ENCODE measurements at regions not wholly inside any gene's neighbourhood (a gene's known extent, or its start where the extent isn't known, plus 50 kb on each side); places are given as distances from the start of the nearest gene placed in this dataset.

DNA sequence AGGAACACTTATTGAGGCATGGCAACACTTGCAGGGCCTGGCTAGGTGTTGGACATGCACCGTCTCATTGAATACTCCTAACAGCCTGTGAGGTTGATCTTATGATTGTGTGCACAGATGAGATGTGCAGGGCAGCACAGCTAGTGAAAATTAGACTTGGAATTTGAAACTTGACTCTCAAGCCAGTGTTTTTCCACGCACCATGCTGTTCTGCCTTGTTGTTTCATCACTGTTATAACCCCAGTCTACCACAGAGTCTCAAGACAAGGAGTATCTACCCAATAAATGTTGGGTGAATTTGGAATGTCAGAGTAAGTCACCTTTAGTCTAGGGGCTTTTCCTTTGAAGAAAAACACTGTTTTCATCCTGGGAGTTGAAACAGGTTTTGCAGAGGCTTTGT lies 55.8 kb upstream of the LRIG3 start:
- no peak overlapping the region for H3K14ac ChIP-seq (ENCODE audit: insufficient read depth, low read length)
- Mint-ChIP-seq H3K4me1 (no peaks in the 10 kb centered on the region), H3K9me3 (no peaks in the 10 kb centered on the region), H3K27me3 (ENCODE audit: low read depth) (no peaks in the 10 kb centered on the region), H3K36me3 (ENCODE audit: insufficient read depth in 1 of 3, low read depth in 3 of 3) (no peaks in the 10 kb centered on the region), H3K27ac (no peak overlapping the region), H3K4me3 (no peak overlapping the region)
- H2AFZ ChIP-seq (ENCODE audit: low read length) = no peak overlapping the region
- H4K5ac ChIP-seq (ENCODE audit: insufficient read length, low read depth, low read length) = no peak overlapping the region
- H2AK5ac ChIP-seq (ENCODE audit: insufficient read length, low read length) = no peak overlapping the region
- no peak overlapping the region for H2BK20ac ChIP-seq (ENCODE audit: low read depth, low read length, poor library complexity, severe bottlenecking)
- H3K27me3 ChIP-seq (ENCODE audit: insufficient read depth, low read length) = no peaks in the 10 kb centered on the region
- H2BK5ac ChIP-seq (ENCODE audit: insufficient read length, low read length) = no peak overlapping the region
- H4K8ac ChIP-seq (replicated peaks; ENCODE audit: insufficient read length, low read depth, low read length) = no peak overlapping the region
- no peak overlapping the region for H4K91ac ChIP-seq (ENCODE audit: insufficient read length, low read depth, low read length)
- no peak overlapping the region for H3K9ac ChIP-seq (ENCODE audit: extremely low read depth, insufficient read length, low read length)
- WGBS (ENCODE audit: extremely low coverage, insufficient read length, low lambda C conversion rate) = no CpG with 5 or more reads among the region's 2 CpGs
- no peaks in the 10 kb centered on the region for H3K9me3 ChIP-seq (ENCODE audit: control insufficient read depth, low read depth, low read length)
- H3K56ac ChIP-seq (ENCODE audit: insufficient read length, low read depth, low read length) = no peak overlapping the region
- H3K18ac ChIP-seq (ENCODE audit: insufficient read length, low read depth, low read length) = no peak overlapping the region
- H3K79me1 ChIP-seq (ENCODE audit: insufficient read depth, low read depth, low read length, poor library complexity, severe bottlenecking) = no peaks in the 10 kb centered on the region
- H2BK120ac ChIP-seq (ENCODE audit: low read depth, low read length, poor library complexity, severe bottlenecking) = no peak overlapping the region
- H2BK12ac ChIP-seq (ENCODE audit: insufficient read length, low read depth, low read length) = no peak overlapping the region
- no peak for DNase-seq
- no peak overlapping the region for H3T11ph ChIP-seq (ENCODE audit: low read length)
- TF ChIP-seq, protein P1, sequence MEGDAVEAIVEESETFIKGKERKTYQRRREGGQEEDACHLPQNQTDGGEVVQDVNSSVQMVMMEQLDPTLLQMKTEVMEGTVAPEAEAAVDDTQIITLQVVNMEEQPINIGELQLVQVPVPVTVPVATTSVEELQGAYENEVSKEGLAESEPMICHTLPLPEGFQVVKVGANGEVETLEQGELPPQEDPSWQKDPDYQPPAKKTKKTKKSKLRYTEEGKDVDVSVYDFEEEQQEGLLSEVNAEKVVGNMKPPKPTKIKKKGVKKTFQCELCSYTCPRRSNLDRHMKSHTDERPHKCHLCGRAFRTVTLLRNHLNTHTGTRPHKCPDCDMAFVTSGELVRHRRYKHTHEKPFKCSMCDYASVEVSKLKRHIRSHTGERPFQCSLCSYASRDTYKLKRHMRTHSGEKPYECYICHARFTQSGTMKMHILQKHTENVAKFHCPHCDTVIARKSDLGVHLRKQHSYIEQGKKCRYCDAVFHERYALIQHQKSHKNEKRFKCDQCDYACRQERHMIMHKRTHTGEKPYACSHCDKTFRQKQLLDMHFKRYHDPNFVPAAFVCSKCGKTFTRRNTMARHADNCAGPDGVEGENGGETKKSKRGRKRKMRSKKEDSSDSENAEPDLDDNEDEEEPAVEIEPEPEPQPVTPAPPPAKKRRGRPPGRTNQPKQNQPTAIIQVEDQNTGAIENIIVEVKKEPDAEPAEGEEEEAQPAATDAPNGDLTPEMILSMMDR (conservative IDR thresholded peaks at IDR 0.05) = no peak
- H2BK15ac ChIP-seq (ENCODE audit: low read depth, low read length) = no peak overlapping the region
- H3K4ac ChIP-seq (ENCODE audit: low read depth, low read length) = no peak overlapping the region
- H3K23me2 ChIP-seq (ENCODE audit: insufficient read length, low read depth, low read length, poor library complexity, severe bottlenecking) = no peaks in the 10 kb centered on the region
- H3K79me2 ChIP-seq (ENCODE audit: insufficient read depth, low read length) = no peaks in the 10 kb centered on the region
- H3K23ac ChIP-seq (ENCODE audit: insufficient read length, low read depth, low read length) = no peak overlapping the region
- no peaks in the 10 kb centered on the region for H3K4me1 ChIP-seq (ENCODE audit: insufficient read depth, low read length)
- no peaks in the 10 kb centered on the region for H4K20me1 ChIP-seq (ENCODE audit: control insufficient read depth, insufficient read depth, insufficient read length)
- H3K4me2 ChIP-seq (ENCODE audit: insufficient read depth, insufficient read length, low read length) = no peak overlapping the region
- no peak overlapping the region for H3K27ac ChIP-seq (ENCODE audit: insufficient read length, low read depth, low read length)
